WI38 (cell line): ENCODE measurements at regions not wholly inside any gene's neighbourhood (a gene's known extent, or its start where the extent isn't known, plus 50 kb on each side); places are given as distances from the start of the nearest gene placed in this dataset.

Experiments used
- H3K4me3 ChIP-seq: 2 replicates; pipeline ENCODE4 v1.5.1; 2011; ENCODE audit warnings: low read depth, mild to moderate bottlenecking, control low read depth, low read length
- CTCF ChIP-seq: IDR thresholded peaks from 2 replicates; pipeline ENCODE4 v1.5.1; 2012; ENCODE audit warnings: low read depth, mild to moderate bottlenecking, control low read depth, low read length

- no peak for TF ChIP-seq CTCF
- H3K4me3 ChIP-seq: no peak overlapping the region
These were observed 135.2 kb upstream of the HS3ST3A1 start for GRCh38 chr17:13736916-13737315.

- H3K4me3 ChIP-seq: no peak overlapping the region
- no peak for TF ChIP-seq CTCF
These were observed 139.0 kb upstream of the HS3ST3A1 start for GRCh38 chr17:13740686-13741085.

GRCh38 chr17:13741744-13742143 is 140.0 kb upstream of the HS3ST3A1 start:
- H3K4me3 ChIP-seq: no peak overlapping the region
- no peak for TF ChIP-seq CTCF

GRCh38 chr17:13743906-13744305 is 142.2 kb upstream of the HS3ST3A1 start:
- H3K4me3 ChIP-seq: no peak overlapping the region
- TF ChIP-seq CTCF: no peak

GRCh38 chr17:13746404-13746803 is 144.7 kb upstream of the HS3ST3A1 start:
- TF ChIP-seq CTCF: no peak
- H3K4me3 ChIP-seq: no peak overlapping the region

- TF ChIP-seq CTCF: no peak
- H3K4me3 ChIP-seq: no peak overlapping the region
These were observed 147.6 kb upstream of the HS3ST3A1 start for GRCh38 chr17:13749166-13749890.

- no peak for TF ChIP-seq CTCF
These were observed 148.1 kb upstream of the HS3ST3A1 start for GRCh38 chr17:13749891-13750235.

More at GRCh38 chr17:13749891-13750235, 148.1 kb upstream of the HS3ST3A1 start:
- H3K4me3 ChIP-seq: no peak overlapping the region
